SKM-1 (cell line): ENCODE measurements at regions not wholly inside any gene's neighbourhood (a gene's known extent, or its start where the extent isn't known, plus 50 kb on each side); places are given as distances from the start of the nearest gene placed in this dataset.
"Not testable (repeated sequence)": the region's sequence is repeated elsewhere in the genome, so short reads cannot be mapped to it uniquely, and the experiment has no call there.

Source experiments
- DNase-seq: peaks from one replicate; lab custom pipeline; 2025; ENCODE audit not compliant: unreplicated experiment; lab: John Stamatoyannopoulos, UW

DNA sequence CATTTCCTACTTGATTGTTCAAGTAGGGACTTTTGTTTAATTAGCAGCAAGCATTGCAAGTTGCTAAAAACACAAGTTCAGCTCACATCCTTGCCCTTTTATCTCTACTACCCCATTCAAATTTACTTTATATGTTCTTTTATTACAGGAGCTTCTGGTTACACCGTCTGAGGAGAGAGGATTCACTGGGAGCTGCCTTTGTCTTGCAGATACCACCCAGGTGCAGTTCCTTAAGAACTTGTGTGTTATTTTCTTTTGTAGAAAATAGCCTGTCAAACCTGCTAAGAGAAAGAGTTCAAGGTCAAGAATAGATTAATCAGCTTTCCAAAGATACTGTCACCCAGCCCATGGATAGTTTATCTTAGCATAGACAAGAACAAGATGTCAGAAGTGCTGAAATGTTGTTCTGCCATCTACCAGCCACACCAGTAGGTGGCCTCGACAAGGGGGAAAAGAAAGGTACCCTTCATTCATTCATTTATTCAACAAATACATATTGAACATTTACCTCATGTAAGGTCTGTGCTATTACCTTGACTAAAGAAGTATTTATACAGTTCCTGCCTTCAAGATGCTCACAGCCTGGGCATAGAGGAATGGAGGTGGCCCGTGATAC, 750.3 kb downstream of the MAT2B start:
- DNase-seq, result no peak

DNA sequence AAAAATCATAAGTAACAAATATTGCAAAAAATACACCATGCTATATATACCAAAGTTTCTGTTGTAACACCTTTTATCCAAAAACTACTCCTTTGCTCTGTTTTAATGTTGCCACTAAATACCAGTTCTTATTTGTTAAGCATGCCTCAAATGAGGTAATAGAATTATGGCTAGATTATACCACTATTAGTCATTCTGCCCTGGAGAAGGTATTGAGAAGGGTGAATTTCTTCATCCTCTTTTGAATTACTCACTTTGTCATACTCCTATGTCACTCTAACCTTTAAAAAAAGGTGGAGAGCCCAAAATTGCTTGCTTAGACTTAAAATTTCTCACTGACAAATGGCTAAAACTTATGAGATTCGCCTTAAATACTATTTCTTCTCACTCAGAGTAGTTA, 750.9 kb downstream of the MAT2B start:
- DNase-seq, result no peak

GRCh38 chr5:164256954-164257353, 751.5 kb downstream of the MAT2B start:
- no peak for DNase-seq

DNA sequence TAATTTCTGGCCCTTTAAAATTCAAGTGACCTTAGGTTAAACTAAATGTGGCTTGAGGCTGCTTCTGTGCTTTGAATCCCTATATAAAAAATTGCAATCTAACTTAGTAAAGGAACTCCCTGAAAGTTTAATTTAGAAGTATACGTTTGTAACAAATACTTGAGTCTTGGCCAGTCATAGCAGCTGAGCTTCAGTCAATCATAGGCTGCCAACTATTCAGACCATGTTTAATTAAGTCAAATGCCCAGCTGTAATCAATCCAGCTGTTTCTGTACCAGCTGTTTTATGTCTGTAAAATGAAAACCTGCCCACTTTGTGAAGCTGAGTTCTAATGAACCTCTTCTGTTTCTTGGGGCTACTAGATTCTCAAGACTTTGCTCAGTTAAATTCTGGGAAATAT, 760.1 kb downstream of the MAT2B start:
- DNase-seq, result no peak

DNA sequence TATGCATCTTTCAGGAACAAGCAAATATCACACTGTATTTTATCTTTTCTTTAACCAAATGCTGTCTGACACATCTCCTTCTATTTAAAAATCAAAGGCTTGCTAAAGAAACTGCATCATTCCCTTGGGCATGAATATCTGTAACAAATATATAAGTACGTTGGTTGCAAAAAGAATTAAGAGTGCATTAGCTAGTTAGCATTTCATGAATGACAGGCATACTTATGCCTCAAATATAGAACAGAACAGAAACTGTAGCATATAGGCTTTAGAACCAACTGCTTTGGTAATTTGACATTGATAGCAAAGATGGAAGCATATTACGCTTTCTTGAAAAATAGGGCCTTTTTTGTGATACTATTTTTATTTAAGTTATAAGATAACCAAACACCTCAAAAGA, 761.2 kb downstream of the MAT2B start:
- DNase-seq, result no peak

DNA sequence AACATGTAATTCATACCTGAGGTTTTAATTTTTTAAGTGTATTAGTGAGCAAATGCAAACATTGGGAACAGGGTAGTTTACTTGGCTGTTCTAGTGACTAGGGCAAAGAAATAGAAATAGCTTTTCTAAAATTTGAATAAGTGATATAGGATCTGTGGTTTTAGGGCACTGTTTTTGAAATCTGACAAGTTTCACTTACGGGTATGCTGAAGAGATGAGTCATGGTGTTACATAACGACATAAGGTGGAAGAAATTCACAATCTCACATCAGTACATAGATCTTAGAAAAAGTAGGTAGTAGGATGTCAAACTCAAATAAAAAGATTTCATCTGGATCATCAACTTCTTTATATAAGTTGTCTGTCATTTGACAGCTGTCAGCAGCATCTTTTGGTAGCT, 772.3 kb downstream of the MAT2B start:
- no peak for DNase-seq

- DNase-seq, result no peak
Measured at GRCh38 chr5:164289526-164289925, 784.1 kb downstream of the MAT2B start.

GRCh38 chr5:164296603-164297080, 791.2 kb downstream of the MAT2B start:
- no peak for DNase-seq

- DNase-seq, result no peak
Measured at GRCh38 chr5:164298165-164298564, 792.7 kb downstream of the MAT2B start.

- no peak for DNase-seq
Measured at GRCh38 chr5:164300295-164300694, 794.9 kb downstream of the MAT2B start.

DNA sequence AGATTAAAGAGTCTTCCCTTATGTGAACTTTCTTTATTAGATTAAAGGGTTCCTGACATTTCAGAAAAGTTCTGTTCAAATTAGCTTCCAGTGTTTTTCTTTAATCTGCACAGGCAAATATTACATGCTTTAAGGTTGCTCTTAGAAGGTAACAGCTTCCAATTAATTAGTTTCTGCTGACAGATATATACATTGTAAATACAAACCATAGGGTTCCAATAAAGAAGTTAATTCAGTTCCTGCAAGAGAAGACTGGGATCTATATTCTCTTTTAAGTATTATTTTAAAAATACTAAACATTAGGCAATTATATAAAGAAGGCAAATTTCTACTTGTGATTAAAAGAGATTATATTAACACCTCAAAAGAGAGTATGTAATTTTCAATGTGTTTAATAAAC, 795.7 kb downstream of the MAT2B start:
- no peak for DNase-seq

- no peak for DNase-seq
Measured at GRCh38 chr5:164301708-164302107, 796.3 kb downstream of the MAT2B start.

DNA sequence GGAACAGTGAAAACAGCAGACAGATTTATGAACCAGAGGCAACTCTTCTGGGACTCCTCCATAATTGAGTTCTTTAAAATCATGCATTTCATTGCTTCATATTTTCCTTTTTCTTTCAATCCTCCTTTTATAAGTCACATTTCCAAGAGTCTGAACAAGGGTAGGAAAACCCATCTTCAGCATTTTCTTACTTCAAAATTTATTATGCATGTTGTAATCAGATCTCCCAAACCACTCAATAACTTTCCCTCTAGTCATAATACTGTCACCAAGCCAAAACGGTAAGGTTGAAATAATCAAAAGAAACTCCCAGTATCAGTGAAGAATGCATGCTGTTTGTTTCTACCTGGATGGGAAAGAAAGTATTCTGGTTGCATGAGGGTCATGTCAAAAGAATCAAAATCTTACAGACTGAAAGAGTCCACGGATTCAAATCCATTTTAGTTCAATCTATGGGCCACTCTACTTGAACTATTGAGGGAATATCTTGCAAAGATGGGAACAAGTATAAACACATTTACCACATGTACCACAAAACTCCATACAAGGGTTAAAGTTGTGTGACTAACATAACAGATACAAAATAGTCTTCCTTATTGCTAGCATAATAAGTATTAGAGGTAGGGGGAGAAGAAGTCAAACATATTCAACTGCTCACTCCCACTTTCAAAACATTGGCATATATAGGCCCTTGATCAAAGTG, 797.3 kb downstream of the MAT2B start:
- DNase-seq, result no peak

GRCh38 chr5:164303646-164304215, 798.3 kb downstream of the MAT2B start:
- no peak for DNase-seq

- DNase-seq, result no peak
Measured at GRCh38 chr5:164306662-164307061, 801.2 kb downstream of the MAT2B start.

GRCh38 chr5:164312801-164313200, 807.4 kb downstream of the MAT2B start:
- no peak for DNase-seq

DNA sequence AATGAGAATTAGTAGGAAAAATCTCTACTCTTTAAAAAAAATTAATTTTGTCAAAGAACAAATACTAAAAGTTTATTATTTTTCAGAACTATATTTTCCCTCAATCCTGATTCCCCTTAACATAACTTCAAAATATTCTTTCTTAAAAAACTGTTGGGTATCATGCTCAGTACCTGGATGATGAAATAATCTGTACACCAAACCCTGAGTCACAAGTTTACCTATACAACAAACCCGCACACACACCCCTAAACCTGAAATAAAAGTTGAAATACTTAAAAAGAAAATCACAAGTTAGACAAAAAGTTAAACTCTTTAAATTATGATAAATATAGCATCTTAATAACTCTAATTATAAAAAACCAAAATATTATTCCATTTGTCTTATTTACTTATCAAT, 812.3 kb downstream of the MAT2B start:
- no peak for DNase-seq

DNA sequence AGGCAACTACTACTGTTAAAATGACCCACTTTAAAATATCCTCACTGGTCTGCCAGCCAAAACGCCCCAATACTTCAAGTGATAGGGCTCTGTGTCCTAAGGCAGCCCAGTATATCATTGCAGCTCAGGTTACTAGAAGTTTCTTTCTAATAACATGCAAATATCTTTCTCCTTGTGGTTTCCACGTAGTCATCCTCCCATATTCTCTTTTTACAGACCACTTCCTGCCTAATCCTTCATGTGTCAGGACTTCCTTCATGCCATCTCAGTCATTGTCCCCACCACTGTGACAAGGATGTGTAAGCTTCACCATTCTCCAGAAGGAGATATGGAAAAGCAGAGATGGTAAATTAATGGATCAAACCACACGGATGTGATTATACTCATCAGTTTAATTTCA, 813.7 kb downstream of the MAT2B start:
- DNase-seq, result no peak

- no peak for DNase-seq
Measured at GRCh38 chr5:164324239-164324638, 818.8 kb downstream of the MAT2B start.

DNA sequence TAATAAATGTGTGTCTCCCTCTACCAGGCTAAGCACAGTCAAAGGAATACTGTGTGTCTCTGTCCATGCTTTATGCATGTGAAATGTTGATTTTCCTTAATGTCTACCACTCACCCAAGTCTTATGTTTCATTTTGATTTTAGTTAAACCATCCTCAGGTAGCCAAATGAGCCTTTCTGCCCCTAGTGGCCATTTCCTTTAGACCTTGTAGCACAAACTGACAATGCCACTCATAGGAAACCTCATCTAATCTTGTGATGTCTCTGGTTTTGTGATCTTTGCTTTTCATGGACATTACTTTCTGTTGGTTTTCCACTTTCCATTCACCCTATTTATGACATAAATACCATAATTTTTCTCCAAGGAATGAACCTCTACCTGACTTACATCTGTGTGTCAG, 820.8 kb downstream of the MAT2B start:
- DNase-seq, result no peak

- not testable (repeated sequence) for DNase-seq
Measured at GRCh38 chr5:164327166-164327565, 821.7 kb downstream of the MAT2B start.

DNA sequence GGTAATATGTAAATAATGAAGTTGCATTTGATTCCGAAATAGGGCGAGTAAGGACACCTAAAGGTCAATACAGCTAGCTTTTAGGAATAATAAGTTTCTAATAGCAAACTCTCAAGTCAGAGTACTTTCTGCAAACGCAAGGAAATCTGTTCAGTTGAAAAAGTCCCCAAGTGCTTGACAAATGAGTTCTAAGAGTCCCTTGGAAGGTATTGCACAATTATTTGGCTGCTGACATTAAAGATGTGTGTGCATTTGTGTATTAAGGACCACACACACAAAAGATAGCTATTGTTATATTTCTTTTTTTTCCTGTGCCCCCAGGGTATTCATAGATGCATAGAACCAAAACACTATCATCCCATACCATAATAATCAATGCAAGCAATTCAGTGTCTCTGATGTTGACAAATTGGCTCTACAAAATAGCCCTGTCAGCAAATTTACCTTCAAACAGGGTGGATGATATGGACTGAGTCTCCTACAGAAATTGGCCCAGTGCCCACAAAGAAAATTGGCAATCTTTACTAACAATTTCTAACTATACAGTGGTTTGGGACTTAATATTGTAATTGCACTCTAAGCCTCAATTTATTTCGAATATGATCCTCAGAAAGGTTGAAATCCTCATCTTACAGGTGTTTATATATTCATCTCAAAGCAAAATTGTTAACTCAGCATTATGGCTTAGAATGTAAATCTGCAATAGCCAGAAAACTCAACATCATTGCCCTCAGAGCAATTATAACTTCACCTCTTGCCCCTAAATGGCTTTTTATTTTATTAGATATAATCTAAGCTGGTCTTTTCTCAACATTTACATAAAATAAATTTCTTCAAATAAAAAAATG, 827.2 kb downstream of the MAT2B start:
- no peak for DNase-seq
